HG03378 (cell line): ENCODE measurements at regions not wholly inside any gene's neighbourhood (a gene's known extent, or its start where the extent isn't known, plus 50 kb on each side); places are given as distances from the start of the nearest gene placed in this dataset.
A peak's percentile ranks its signal among the peaks of the same experiment; 100 is the strongest.

Source experiments
- ATAC-seq: cut with Tn5 transposase; IDR thresholded peaks from one replicate; pipeline ENCODE4 v1.9.1; 2021; ENCODE audit warnings: mild to moderate bottlenecking, moderate library complexity; ENCODE audit not compliant: unreplicated experiment

DNA sequence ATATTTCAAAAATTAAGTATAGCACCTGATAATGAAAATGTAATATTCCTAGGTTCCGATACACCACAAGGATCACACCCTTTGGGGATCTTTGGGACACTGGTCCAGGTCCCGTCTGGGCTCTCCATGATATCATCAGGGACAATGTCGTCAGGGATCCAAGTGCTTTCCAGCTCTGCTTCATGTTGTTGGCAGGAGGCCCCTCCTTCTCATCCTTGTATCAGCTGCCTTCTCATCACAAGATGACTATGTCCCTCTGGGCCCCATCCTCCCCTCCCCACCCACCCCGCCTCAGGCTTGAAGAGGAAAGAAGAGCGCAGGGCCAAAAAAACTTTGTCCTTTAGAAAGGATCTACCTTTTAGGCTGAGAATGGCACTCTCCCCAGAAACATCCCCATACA, 128.3 kb upstream of the KLF3 start:
- ATAC-seq, result no peak

DNA sequence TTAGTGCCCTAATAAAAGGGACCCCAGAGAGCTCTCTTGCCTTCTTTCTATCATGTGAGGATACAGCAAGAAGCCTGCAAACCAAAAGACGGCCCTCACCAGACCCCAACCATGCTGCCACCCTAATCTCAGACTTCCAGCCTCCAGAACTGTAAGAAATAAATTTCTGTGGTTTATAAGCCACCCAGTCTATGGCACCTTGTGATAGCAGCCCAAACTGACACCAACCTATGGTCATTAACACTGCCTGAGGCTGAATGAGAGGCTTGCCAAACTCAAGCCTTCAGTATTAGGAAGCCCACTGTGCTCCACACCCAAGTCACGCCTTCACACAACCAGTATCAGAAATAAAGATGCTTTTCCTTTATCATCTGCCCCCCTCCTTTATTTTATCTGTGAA, 127.3 kb upstream of the KLF3 start:
- no peak for ATAC-seq

DNA sequence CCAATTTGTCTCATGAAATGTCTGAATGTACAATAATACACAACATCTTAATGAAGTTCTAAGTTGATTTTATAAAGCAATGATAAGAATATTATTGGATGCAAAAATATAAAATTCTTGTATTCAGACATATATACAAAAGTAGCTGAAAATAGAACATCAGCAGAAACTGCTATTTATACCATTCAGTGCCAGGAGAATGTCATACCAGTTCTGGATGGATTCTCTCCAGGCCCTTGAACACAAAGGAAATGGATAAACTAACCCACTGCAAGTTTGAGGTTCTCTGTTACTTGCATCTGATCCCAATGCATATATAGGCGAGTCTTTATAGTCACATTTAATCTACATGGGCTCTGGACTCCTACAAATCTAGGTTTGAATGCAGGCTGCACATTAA, 126.3 kb upstream of the KLF3 start:
- no peak for ATAC-seq

DNA sequence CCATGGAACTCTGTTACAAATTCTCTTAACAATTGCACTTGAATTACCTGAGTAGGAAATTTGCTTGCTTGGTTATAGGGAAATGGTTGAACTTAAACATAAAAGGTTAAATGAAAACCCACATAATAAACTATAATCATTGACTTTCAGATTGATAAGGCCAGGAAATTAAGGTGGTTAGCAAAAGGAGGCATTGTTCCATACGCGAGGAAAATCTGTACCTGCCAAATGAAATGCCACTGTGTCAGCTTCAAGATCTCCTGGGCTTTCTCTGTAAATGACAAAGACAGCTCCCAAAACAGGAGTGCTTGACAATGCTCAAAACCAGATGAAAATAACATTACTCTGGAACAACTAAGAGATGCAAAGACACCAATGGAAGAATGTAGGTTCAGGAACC, 125.5 kb upstream of the KLF3 start:
- ATAC-seq, result no peak

DNA sequence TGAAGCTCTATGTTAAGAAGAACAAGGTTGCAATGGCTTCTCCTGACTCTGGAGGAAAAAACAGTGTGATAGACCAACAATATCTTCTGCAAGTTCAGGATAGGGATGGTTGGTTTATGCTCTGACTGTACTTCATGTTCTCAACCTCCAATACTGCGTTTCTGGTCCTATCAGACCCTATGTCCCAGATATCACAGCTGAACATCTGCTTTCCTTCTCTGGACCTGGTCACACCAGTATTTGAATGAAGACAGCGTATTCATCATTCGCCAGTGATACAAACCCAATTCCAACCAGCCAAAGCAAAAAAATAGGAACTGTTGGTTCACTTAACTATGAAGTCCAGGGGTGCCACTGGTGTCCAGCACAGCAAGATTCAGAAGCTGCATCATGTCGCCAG, 124.5 kb upstream of the KLF3 start:
- ATAC-seq, result no peak

DNA sequence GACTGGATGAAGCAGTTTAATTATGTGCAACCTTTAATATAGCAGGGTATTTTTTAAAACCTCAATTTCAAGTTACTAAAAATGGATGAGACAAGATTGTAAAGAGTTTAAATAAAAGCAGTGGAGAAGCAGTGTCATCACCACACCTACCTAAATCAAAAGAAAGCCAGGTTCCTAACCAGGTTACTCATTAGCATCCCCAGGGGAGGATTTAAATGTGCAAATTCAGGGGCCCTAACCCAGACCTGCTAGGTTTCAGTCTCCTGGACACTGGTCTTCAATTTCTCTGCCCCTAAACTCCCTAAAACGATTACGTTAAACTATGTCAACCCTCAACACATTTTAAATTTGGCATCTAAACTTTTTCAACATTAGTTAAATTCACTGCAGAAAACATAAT, 116.9 kb upstream of the KLF3 start:
- ATAC-seq, result no peak

DNA sequence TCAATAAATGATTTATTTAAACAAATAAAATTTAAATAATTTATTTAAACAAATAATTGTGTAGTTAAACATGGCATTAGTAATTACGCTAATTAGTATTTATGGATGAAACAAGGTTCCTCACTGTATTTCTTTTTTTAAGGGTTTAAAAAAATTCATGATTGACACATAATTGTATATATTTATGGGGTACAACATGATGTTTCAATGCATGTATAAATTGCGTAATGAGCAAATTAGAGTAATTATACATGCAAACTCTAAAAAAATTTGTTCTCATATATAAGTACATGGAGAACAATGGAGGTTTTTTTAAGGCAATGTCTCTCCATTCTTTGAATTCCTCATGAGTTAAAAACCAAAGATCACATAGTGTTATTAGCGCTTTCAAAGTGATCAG, 115.7 kb upstream of the KLF3 start:
- ATAC-seq, result no peak

DNA sequence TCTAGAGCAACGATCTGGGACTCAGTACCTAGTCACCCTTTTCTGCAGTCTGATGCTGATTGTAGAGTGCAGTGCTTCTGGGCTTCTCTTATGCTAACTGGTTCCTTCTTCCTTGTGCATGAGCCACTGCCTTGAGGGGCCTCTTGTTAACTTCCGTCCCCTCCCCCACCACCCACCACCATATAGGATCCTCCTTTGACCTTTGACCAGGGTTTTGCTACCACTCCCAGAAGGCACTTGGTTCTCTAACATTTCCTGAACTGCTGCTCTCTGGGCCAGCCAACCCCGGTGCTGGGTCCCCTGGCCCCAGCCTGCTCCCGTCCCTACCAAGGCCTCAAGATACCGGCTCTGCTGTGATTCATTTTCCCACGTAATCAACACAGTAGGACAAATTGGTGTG, 104.6 kb upstream of the KLF3 start:
- no peak for ATAC-seq

DNA sequence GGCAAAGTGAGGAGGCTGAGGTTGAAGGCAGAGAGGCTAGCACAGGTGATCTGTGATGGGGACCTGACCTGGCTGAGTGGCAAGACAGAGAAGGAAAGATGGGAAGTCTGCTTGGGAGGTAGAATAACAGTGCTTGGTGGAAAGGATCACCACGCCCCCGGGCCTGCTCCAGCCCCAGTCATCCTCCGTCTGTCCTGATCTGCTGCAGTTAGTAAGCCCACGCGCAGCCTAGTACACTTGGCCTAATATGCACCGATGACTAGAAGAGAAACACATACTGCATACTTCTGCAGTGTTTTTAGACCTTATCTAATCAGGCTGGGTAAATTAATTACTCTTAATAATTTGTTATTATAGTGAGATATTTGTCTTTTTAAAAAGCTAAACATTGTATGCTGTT, 103.7 kb upstream of the KLF3 start:
- ATAC-seq, result no peak

DNA sequence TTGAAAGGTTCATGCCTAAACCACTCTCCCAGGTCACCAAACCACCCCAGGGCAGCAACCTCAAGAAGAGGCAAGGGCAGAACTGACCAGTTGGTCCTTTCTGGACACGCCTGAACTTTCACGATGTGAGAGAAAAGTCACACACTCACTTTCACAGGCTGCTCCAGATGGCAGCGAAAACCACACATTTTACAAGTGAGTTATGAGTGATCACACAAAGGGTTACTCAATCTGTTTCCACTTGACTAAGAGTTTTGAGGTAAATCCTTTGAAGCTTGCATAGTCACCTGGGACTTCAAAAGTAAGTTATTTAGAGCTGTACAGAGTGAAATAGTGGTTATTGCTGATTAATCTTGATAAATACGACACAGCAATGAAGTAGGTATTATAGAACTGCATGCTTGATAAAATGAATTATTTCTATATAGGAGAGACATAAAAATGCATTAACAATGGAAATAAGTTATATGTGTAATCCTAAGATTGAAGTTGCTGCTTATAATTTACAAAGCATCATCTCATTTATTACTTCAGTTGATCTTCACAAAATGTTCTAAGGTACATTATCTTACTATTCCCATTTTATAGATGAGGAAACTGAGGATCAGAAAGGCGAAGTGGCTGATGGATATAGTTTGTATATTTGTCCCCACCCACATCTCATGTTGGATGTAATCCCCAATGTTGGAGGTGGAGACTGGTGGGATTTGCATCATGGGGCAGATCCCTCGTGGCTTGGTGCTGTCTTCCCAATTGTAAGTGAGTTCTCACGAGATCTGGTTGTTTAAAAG, 103.0 kb upstream of the KLF3 start:
- ATAC-seq, result peak; percentile 98

DNA sequence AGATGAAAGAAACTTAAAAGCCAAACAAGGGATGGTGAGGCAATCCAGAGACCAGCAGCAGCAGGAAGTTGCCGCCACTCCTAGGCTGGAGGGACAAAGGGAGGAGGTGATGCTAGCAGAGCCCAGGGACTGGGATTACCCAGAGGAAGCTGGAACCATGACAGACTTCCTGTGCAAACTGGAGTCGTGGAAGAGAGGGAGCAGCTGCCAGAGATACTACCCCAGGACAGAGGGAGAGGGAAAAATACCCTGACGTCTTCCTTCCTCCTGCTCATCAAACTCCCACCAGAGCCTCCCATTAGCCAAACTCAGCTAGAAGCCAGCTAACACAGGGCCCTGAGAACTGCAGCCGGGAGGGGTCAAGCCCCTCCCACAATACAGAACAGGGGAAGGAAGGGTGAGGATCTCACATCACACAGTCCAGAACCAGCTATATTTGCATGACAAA, 101.2 kb upstream of the KLF3 start:
- ATAC-seq, result no peak

DNA sequence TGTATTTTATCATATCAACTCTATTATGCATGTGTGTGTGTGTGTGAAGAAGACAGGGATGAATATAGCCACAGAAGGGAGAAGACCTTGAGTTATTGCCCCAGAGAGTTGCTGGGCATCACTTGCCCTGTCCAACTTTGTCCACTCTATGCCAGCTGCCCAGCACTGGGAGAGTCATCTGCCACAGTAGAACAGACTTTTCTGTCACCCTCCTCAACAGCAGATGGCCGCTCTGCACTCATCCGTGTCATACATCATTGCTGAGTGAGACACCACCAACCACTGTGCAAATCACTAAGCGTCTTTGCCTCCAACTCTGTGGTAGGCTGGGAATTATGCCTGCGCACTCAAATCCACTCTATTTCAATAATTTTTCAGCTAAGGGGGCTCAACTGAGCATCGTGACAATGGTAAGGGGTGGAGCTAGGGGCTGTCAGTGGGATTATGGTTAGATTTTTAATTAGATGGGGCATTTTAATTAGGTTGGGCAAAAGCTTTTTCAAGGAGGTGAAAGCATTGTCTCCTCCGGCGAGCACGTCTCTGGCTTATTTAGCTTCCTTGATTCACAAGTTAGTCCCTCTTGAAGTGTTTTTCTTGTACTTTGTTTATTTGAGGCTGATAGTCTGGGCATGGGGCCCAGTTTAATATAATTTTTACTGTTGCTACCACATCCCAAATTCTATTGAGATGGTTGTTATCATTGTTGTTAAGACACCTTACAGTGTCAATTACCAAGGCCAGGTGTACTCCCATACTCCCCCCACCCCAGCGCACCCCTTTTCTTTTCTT, 100.1 kb upstream of the KLF3 start:
- ATAC-seq, result no peak

DNA sequence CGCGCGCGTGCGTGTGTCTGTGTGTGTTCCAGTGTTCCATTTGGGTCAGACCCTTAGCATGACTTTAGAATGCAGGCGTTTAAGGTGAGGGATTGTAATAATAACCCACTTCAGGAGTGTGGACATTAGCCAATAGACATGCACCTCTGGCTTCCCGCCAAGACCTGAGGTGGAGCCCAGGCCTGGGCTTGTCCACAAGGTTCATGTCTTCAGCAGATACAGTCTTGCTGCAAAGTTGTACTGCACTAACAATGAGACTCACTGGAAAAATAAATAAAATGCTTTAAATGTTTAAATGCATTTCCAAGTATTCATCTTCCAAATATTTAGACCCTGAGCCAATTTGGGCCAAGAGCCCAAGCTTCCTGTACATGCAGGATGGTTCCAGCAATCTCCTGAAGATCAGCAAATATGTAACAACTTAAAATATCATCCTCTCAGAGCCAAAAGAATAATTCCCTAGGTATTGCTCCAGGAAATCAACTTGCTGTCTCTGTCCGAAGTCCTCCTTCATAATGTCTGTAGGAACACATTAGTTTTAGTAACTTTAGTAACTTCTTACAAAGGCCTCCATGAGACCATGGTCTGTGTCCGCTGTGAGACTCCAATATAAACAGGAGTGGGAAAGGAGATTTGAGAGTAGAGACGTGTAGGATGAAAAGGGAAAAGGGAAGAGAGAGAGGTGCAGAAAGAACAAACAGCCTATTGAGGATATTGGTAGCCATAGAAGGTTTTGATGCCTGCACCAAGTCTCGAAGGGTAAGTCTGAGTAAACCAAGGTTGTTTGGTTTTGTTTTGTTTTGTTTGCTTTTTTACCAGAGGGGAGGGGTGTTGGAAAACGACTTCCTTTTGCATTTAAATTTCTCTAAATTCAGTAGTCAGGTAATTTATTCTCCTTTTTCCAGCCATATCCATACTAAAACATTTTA, 98.5 kb upstream of the KLF3 start:
- ATAC-seq, result no peak

DNA sequence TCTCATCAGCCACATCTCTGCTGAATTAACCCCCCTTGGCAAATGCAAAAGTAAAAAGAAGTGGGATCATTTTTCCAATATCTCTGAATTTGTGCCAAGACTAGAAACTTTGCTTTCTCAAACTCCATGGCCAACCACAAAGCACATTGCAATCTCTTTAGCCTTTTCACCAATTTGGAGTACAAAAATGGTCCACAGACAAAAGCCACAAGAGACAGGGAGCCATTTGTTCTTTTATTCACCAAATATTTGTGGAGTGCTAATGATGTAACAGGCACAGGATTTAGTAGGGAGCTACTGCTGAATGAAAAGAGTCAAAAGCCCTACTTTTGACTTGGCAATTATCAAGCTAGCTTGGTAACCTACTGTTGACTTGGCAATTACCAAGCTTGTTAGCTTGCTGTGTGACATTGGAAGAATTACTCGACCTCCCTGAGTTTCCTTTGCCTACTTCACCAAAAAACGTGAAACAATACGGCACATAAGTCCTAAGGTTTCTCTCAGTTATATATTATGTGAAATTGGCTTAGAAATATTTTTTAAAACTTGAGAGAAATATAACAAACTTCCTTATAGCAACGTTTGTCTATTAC, 97.1 kb upstream of the KLF3 start:
- no peak for ATAC-seq

DNA sequence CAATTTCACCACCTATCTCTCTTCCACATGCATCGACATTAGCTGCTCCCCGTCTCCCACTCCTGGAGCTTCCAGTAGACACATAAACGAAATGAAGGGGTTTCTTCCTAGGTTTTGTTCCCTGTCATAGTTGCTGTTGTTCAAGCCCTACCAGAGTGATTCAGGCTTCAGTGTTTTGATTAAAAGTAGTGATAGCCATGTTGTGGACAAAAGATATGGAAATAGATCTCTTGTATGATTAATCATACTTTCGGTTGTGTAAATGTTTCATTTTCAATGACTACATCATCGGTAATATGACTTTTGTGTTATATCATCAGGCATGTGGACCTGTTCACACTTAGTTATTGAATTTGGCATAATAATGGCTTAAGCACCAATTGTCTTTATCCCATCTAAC, 96.5 kb upstream of the KLF3 start:
- no peak for ATAC-seq

DNA sequence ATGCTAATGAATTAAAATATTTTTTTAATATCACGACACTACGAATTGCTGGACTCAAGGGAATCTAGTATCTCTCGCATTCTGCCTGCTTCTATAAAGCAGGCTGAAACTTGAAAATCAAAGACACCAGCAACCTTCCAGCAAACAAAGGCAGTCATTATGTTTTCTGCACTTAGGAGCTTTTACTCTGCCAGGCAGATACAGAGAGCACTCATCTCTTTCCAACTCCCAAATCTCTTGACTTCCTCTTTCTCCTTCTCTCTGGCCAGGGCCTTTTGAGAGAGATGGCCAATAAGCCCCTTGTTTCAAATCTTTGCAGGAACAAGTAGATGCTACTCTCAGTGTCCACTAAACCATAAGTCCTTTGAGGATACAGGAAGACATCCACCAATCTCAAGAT, 95.2 kb upstream of the KLF3 start:
- ATAC-seq, result no peak

DNA sequence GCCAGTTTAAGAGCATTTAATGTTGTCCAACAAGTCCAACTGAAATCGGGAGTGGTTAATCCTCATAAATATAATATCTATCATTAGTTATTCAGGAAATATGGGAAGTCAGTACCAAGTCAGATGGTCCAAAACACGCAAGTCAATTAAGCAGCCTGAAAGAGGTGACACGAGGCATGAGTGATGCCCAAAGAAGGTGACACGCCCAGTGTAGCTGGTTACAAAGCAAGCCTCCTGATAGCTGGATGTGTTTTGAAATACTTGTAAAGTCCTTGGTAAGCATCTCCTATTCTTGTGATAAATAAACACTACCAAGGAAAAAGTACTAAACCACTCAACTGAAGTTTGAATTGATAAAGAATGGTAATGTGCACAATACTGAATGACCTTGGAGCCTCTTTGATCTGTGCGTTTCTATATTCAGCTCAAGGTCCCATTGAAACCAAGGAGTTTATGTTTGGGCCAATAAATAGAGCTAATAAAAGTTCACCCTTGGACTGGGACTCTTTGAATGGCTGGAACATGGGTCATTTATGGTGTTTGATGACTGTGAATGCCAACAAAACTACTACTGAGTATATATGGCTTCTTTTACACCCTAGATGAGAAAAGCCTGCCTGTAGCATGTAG, 93.2 kb upstream of the KLF3 start:
- no peak for ATAC-seq

DNA sequence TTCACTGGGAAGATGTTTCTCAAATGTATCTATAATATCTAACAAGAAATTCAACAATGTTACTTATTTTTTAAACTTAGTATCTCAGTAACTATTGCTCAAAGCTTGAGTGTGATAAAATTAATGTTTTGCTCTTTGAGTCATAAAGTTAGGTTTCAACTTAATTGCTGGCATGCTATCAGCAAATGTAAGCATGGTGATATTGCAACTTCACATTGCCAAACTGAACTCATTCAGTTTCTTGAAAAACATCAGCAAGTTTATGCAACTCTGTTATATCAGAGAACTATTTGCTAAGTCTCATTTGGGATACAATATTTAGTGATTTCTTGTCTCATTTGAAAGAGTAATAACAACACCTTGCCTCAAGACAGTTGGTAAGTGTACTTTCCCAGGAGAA, 91.2 kb upstream of the KLF3 start:
- ATAC-seq, result no peak

DNA sequence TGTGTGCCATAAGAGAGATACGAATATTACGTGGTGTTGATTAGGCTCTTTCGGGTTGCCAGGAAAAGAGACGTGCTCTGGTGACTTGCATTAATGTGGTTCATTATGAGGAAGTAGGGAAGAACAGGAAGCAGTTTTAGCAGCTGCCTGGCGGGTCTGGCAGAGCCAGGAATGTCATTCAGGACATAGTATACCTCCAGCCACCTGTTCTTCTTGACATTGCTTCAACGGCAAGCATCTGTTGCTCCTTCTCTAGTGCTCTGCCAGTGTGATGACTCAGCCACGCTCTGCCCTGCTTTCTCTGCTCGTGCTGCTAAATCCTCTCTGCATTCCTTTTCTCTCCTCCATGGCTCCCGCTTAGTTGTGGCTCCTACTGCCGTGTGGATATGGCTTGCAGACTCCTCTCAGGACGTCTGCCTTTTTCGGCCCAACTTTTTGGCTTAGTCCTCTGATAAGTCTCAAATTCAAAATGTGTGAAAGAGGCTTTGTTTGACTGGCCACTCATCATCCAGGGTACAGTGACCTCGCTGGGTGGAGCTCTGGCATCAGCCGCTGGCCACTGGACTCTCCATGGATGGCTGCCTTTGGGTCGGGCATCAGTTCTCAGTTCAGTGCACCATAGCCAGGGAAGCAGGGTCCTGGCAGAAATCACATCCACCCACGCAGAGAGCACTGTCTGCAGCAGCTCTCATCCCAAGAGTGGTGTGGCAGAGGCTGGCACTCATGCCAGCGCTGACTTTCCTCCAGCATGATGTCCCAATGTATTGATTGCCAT, 89.3 kb upstream of the KLF3 start:
- ATAC-seq, result no peak

DNA sequence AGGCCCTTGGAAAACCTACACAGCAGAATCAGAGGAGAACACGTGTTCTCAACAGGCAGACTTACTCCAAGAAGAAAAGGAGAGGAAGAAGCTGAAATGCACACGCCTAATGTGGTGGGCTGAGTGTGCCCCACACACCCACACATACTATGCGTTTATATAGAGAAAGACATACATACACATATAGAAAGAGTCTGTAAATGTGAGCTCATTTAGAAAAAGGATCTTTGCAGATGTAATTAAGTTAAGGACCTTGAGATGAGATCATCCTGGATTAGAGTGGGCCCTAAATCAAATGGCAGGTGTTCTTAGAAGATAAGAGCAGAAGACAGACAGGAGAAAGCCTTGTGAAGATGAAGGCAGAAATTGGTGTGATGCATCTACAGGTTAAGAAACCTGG, 87.2 kb upstream of the KLF3 start:
- no peak for ATAC-seq
